ENCODE measurements at regions not wholly inside any gene's neighbourhood (a gene's known extent, or its start where the extent isn't known, plus 50 kb on each side); places are given as distances from the start of the nearest gene placed in this dataset.

DNA sequence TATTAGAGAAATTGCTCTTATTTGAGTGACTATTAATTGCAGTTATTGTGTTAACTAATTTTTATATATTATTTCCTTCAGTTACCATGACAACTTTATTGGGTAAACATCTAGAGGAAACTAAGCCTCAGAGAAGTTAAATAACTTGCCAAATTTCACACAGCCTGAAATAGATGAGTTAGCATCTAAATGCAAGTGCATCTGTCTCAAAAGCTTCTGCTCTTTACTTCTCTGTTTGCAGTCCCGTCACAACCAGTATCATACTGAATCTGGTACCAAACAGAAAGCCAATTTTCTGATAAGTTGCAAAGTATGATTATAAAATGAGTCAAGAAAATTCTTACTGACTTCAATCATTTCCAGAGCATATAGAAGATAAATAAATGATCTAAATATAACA, 1544.9 kb upstream of the PCDH7 start:
- TF ChIP-seq, protein P1, sequence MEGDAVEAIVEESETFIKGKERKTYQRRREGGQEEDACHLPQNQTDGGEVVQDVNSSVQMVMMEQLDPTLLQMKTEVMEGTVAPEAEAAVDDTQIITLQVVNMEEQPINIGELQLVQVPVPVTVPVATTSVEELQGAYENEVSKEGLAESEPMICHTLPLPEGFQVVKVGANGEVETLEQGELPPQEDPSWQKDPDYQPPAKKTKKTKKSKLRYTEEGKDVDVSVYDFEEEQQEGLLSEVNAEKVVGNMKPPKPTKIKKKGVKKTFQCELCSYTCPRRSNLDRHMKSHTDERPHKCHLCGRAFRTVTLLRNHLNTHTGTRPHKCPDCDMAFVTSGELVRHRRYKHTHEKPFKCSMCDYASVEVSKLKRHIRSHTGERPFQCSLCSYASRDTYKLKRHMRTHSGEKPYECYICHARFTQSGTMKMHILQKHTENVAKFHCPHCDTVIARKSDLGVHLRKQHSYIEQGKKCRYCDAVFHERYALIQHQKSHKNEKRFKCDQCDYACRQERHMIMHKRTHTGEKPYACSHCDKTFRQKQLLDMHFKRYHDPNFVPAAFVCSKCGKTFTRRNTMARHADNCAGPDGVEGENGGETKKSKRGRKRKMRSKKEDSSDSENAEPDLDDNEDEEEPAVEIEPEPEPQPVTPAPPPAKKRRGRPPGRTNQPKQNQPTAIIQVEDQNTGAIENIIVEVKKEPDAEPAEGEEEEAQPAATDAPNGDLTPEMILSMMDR (conservative IDR thresholded peaks at IDR 0.05 in 1 of 2, IDR thresholded peaks at IDR 0.05 in 1 of 2; ENCODE audit: low read depth in 1 of 2, low read length in 2 of 2), result no peak
- TF ChIP-seq EZH2 (IDR thresholded peaks at IDR 0.05; ENCODE audit: low read length, missing control alignments), result no peak

All from fibroblast of lung (primary cell).